OCI-LY7 (cell line): ENCODE measurements at regions not wholly inside any gene's neighbourhood (a gene's known extent, or its start where the extent isn't known, plus 50 kb on each side); places are given as distances from the start of the nearest gene placed in this dataset.
A peak's percentile ranks its signal among the peaks of the same experiment; 100 is the strongest.

Source experiments
- BruUV-seq: library from RNA; stranded (reverse); fragments of 400-500 nt; replicated peaks from 2 replicates; lab custom pipeline; 2021; lab: Mats Ljungman, UMichigan
- CTCF ChIA-PET: fragments of 300-600 bp; sonication (Branson Sonifier 250); formaldehyde crosslinking; loops from one replicate; lab custom pipeline; 2022; ENCODE audit warnings: antibody characterized with exemption; ENCODE audit not compliant: unreplicated experiment; lab: Charles Lee
- POLR2A ChIA-PET: fragments of 300-600 bp; sonication (Branson Sonifier 250); formaldehyde crosslinking; loops from one replicate; lab custom pipeline; 2022; ENCODE audit warnings: antibody characterized with exemption; lab: Charles Lee
- DNase-seq: peaks from one replicate; pipeline ENCODE4 v3.0.0-alpha.2; 2015; ENCODE audit warnings: low spot score
- H2AFZ ChIP-seq: fragments of 200-600 bp; sonication (generic), shearing (Covaris generic); 2 replicates; pipeline ENCODE4 v1.6.1; 2014; ENCODE audit warnings: mild to moderate bottlenecking, antibody characterized with exemption, low read length, moderate library complexity
- H3K27ac ChIP-seq: fragments of 200-600 bp; sonication (generic); 2 replicates; pipeline ENCODE4 v1.5.1; 2014; ENCODE audit warnings: mixed run types, low read depth, mild to moderate bottlenecking, moderate library complexity, low read length, inconsistent platforms; ENCODE audit not compliant: poor library complexity, severe bottlenecking
- H3K36me3 ChIP-seq: fragments of 200-600 bp; sonication (generic); 2 replicates; pipeline ENCODE4 v1.6.1; 2014; ENCODE audit warnings: mild to moderate bottlenecking, antibody characterized with exemption, low read length, moderate library complexity, mixed read lengths; ENCODE audit not compliant: insufficient read depth
- H3K4me1 ChIP-seq: fragments of 200-600 bp; sonication (generic); 2 replicates; pipeline ENCODE4 v1.5.1; 2014; ENCODE audit warnings: mild to moderate bottlenecking, low read length; ENCODE audit not compliant: insufficient read depth, poor library complexity, severe bottlenecking
- H3K4me2 ChIP-seq: fragments of 200-600 bp; sonication (generic); 2 replicates; pipeline ENCODE4 v1.6.1; 2014; ENCODE audit warnings: mild to moderate bottlenecking, low read length
- H3K4me3 ChIP-seq: fragments of 200-600 bp; sonication (generic); 2 replicates; pipeline ENCODE4 v1.5.1; 2014; ENCODE audit warnings: mild to moderate bottlenecking, low read depth, low read length; ENCODE audit not compliant: poor library complexity, severe bottlenecking
- H3K79me2 ChIP-seq: fragments of 200-600 bp; sonication (generic); 2 replicates; pipeline ENCODE4 v1.6.1; 2016; ENCODE audit warnings: low read depth, mild to moderate bottlenecking, low read length, moderate library complexity, mixed read lengths; ENCODE audit not compliant: insufficient read depth
- H3K9me2 ChIP-seq: fragments of 200-600 bp; sonication (generic); 2 replicates; pipeline ENCODE4 v1.6.1; 2016; ENCODE audit warnings: mild to moderate bottlenecking, low read length, mixed read lengths; ENCODE audit not compliant: insufficient read depth
- H3K9me3 ChIP-seq: fragments of 200-600 bp; sonication (generic); 2 replicates; pipeline ENCODE4 v1.6.1; 2014; ENCODE audit warnings: mild to moderate bottlenecking, mixed run types, low read length, mixed read lengths
- H4K20me1 ChIP-seq: fragments of 200-600 bp; sonication (generic); 2 replicates; pipeline ENCODE4 v1.6.1; 2014; ENCODE audit warnings: mild to moderate bottlenecking, antibody characterized with exemption, low read length, moderate library complexity, mixed read lengths; ENCODE audit not compliant: insufficient read depth
- EZH2phosphoT487 ChIP-seq: fragments of 200-600 bp; sonication (generic); IDR thresholded peaks from 2 replicates; pipeline ENCODE4 v1.6.1; 2018; ENCODE audit warnings: low read depth, borderline replicate concordance, mild to moderate bottlenecking, mixed run types, antibody characterized with exemption, low read length, moderate library complexity, mixed read lengths
- intact Hi-C: fragments of 100-400 bp; cut with micrococcal nuclease; formaldehyde crosslinking; loops from one replicate; pipeline ENCODE4 v1.10.0; 2022; ENCODE audit not compliant: unreplicated experiment
- TF ChIP-seq, protein P1 (sequence below): fragments of 200-600 bp; sonication (generic); conservative IDR thresholded peaks from 2 replicates; pipeline ENCODE4 v1.5.1; 2014; ENCODE audit warnings: mild to moderate bottlenecking, antibody characterized with exemption, low read length, moderate library complexity, mixed read lengths

DNA sequence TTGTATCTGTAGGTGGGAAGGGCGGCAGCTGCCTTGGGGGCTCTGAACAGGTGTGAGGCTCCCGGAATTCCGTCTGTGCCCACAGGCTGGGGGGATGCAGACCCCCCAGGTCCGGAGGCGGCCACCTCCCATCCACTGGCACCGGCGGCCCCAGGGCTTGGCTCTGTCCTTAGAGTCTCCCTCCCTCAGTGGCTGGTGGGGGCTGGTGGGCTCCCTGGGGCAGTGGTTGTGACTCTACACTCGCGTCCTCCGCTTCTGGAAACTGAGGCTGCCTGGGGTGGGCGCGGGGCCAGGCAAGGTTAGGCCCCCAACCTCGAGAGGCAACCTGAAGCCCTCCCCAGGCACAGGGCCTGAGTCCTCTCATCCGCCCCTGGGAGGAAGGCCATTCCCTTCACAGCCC is 1305.4 kb downstream of the BRD1 start:
- H3K4me2 ChIP-seq, result no peak overlapping the region
- no peak overlapping the region for H3K27ac ChIP-seq
- H3K79me2 ChIP-seq, result no peaks in the 10 kb centered on the region
- no TSS peak for BruUV-seq
- no peak for DNase-seq
- TF ChIP-seq, protein P1, sequence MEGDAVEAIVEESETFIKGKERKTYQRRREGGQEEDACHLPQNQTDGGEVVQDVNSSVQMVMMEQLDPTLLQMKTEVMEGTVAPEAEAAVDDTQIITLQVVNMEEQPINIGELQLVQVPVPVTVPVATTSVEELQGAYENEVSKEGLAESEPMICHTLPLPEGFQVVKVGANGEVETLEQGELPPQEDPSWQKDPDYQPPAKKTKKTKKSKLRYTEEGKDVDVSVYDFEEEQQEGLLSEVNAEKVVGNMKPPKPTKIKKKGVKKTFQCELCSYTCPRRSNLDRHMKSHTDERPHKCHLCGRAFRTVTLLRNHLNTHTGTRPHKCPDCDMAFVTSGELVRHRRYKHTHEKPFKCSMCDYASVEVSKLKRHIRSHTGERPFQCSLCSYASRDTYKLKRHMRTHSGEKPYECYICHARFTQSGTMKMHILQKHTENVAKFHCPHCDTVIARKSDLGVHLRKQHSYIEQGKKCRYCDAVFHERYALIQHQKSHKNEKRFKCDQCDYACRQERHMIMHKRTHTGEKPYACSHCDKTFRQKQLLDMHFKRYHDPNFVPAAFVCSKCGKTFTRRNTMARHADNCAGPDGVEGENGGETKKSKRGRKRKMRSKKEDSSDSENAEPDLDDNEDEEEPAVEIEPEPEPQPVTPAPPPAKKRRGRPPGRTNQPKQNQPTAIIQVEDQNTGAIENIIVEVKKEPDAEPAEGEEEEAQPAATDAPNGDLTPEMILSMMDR, result no peak
- TF ChIP-seq EZH2phosphoT487, result no peak
- intact Hi-C loops, result no loop called here
- no peaks in the 10 kb centered on the region for H3K4me1 ChIP-seq
- H3K36me3 ChIP-seq, result no peaks in the 10 kb centered on the region
- no peaks in the 10 kb centered on the region; the same call in 1 of the 2 replicates for H4K20me1 ChIP-seq
- CTCF ChIA-PET, result no interaction called here
- H3K4me3 ChIP-seq, result no peak overlapping the region
- H3K9me2 ChIP-seq, result no peaks in the 10 kb centered on the region
- H2AFZ ChIP-seq, result no peak overlapping the region
- POLR2A ChIA-PET, result no interaction called here
- no peaks in the 10 kb centered on the region for H3K9me3 ChIP-seq

DNA sequence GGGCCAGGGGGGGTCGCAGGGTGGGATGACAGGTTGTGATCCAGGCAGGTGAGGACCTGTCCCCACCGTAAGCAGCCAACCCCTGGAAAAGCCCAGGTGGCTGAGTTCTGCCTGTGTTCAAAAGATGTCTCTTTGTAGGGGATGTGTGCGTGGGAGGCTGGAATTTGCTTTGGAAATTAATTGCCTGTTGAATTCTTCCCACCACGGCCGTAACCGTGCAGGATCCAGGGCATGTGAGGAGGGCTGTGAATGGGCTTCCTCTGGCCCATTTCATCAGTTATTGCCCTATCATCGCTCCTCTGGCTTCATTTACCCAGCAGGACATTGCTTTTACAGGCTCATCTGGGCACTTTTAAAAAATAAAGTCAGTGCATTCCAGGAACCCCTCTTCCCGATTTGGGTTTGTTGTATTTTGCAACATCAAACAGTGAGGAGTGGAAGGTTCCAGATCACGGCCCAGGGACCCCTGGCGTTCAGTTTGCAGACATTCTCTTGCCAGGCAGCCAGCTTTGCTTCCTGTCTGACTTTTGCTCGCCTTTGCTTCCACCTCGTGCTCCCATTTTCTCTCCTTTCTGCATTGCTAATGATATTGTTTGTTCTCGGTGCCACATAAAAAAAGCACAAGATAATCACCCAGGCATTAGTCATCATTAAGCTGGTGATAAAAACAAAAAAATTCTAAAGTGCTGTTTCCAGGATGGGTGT is 1306.6 kb downstream of the BRD1 start:
- no peak for TF ChIP-seq EZH2phosphoT487
- TF ChIP-seq, protein P1, result peak; percentile 57
- DNase-seq, result peak; percentile 16
- no peak overlapping the region for H3K4me3 ChIP-seq
- POLR2A ChIA-PET, result no interaction called here
- H3K27ac ChIP-seq, result no peak overlapping the region
- H3K9me3 ChIP-seq, result no peaks in the 10 kb centered on the region
- no peak overlapping the region for H3K4me2 ChIP-seq
- no TSS peak for BruUV-seq
- H2AFZ ChIP-seq, result no peak overlapping the region
- H3K4me1 ChIP-seq, result no peaks in the 10 kb centered on the region
- H3K9me2 ChIP-seq, result no peaks in the 10 kb centered on the region
- CTCF ChIA-PET, result no interaction called here
- no peaks in the 10 kb centered on the region for H3K36me3 ChIP-seq
- no peaks in the 10 kb centered on the region; the same call in 1 of the 2 replicates for H4K20me1 ChIP-seq
- H3K79me2 ChIP-seq, result no peaks in the 10 kb centered on the region
- intact Hi-C loops, result no loop called here

DNA sequence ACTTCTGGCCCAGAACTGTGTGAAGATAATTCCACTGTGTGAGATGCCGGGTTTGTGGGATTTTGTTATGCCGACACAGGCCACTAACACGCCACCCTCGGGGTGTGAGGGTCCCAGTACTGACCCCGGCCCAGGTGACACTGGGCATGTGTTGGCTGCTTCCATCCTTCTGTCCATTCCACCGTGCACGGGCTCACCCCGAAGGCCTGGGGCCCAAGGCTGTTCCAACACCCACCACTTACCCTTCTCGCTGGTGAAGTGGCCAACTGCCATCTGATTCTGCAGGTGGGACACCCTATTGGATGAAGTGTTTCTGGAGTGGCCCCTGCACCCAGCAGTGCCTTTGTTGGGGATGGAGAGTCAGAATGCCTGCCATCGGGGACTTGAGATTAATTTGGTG is 1307.5 kb downstream of the BRD1 start:
- POLR2A ChIA-PET, result no interaction called here
- intact Hi-C loops, result no loop called here
- Histone ChIP-seq H3K79me2 (no peaks in the 10 kb centered on the region), H3K9me3 (no peaks in the 10 kb centered on the region), H3K27ac (no peak overlapping the region), H4K20me1 (no peaks in the 10 kb centered on the region), H3K4me1 (no peaks in the 10 kb centered on the region), H3K4me3 (no peak overlapping the region), H3K9me2 (no peaks in the 10 kb centered on the region), H3K36me3 (no peaks in the 10 kb centered on the region), H3K4me2 (no peak overlapping the region), H2AFZ (no peak overlapping the region)
- DNase-seq, result no peak
- CTCF ChIA-PET, result no interaction called here
- BruUV-seq, result no TSS peak
- TF ChIP-seq EZH2phosphoT487, result no peak
- TF ChIP-seq, protein P1, result no peak
